ENCODE measurements at regions not wholly inside any gene's neighbourhood (a gene's known extent, or its start where the extent isn't known, plus 50 kb on each side); places are given as distances from the start of the nearest gene placed in this dataset.

DNA sequence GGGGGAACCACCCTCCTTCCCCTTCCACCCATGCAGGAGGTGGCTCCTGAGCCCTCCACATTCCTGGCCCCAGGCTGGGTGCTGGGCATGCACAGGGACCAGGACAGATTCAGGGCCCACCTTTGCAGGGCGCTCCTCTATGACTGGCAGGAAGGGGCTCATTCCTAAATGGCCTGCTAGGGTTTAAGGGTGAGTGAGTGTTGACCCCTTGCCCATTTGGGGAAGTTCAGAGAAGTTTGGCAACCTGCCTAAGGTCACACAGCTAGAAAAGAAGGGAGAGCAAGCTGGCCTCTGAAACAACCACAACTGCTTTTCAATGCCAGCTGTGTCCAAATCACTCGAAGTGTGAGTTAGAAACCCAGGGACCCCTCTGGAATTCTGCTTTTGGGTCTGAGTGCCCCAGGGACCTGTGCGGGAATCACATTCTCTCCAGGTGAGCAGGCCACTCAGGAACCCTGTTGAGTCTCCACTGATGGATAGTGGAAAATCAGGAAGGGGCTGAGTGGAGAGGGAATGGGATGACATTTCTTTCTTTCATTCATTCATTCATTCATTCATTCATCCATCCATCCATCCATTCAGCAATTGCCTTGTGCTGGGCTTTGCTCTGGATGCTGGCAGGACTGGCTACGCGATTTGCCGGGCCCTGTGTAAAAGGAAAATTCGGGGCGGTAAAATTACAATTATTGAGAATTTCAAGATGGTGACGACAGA, 191.9 kb downstream of the C9orf50 start:
- TF ChIP-seq, protein P1, sequence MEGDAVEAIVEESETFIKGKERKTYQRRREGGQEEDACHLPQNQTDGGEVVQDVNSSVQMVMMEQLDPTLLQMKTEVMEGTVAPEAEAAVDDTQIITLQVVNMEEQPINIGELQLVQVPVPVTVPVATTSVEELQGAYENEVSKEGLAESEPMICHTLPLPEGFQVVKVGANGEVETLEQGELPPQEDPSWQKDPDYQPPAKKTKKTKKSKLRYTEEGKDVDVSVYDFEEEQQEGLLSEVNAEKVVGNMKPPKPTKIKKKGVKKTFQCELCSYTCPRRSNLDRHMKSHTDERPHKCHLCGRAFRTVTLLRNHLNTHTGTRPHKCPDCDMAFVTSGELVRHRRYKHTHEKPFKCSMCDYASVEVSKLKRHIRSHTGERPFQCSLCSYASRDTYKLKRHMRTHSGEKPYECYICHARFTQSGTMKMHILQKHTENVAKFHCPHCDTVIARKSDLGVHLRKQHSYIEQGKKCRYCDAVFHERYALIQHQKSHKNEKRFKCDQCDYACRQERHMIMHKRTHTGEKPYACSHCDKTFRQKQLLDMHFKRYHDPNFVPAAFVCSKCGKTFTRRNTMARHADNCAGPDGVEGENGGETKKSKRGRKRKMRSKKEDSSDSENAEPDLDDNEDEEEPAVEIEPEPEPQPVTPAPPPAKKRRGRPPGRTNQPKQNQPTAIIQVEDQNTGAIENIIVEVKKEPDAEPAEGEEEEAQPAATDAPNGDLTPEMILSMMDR (IDR thresholded peaks at IDR 0.05) = no peak
- no peak for TF ChIP-seq POLR2A (IDR thresholded peaks at IDR 0.05)

All from heart left ventricle (tissue), 13 donors.